Stimulated activated CD4-positive, alpha-beta T cell treated with anti-CD3 and anti-CD28 coated beads, Interleukin-15, amount 100 ng/mL, for 1 hour (primary cell): ENCODE measurements at regions not wholly inside any gene's neighbourhood (a gene's known extent, or its start where the extent isn't known, plus 50 kb on each side); places are given as distances from the start of the nearest gene placed in this dataset.
"Not testable (repeated sequence)": the region's sequence is repeated elsewhere in the genome, so short reads cannot be mapped to it uniquely, and the experiment has no call there.

Experiments used
- DNase-seq, 2 donors: peaks; one replicate each; pipeline ENCODE4 v3.0.0-alpha.2; 2020; ENCODE audit warnings: low read depth in 1 of 2, low spot score in 1 of 2

DNA sequence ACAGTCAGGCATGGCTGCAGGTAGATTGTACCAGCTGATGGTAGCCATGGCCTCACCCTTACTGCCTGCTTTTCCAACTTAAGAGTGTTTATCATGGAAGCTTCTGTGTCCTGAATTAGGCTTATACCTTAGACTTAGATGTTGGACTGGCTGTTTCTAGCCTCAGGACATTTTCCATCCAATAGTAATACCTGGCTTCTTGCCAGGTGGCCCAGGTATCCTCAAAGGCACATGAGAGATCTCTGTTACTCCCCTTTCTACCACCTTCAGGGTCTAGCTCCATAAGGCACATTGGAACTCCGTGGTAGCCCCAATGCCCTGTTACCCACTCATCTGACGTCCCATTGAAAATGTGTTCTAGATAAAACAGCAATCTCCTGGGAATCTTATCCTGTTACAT lies 407.5 kb downstream of the SPRY2 start:
- no peak for DNase-seq

DNA sequence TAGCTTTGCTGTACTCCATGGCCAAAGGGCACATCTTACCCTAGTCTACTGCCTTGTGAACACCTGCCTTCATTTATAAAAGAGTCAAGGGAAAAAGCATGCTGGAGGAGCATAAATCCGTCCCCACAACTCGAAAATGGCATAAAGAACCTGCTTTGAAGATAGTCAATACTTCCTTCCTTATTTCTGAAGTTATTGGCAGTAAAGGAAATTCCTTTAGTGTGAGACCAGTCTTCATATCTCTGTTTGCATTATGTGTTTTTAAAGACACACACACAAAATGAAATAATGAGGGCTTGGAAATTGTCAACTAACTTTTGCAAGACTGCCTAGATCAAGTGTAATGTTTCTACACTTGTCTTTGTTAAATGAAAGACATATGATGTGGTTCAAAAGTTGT lies 408.4 kb downstream of the SPRY2 start:
- no peak for DNase-seq

DNA sequence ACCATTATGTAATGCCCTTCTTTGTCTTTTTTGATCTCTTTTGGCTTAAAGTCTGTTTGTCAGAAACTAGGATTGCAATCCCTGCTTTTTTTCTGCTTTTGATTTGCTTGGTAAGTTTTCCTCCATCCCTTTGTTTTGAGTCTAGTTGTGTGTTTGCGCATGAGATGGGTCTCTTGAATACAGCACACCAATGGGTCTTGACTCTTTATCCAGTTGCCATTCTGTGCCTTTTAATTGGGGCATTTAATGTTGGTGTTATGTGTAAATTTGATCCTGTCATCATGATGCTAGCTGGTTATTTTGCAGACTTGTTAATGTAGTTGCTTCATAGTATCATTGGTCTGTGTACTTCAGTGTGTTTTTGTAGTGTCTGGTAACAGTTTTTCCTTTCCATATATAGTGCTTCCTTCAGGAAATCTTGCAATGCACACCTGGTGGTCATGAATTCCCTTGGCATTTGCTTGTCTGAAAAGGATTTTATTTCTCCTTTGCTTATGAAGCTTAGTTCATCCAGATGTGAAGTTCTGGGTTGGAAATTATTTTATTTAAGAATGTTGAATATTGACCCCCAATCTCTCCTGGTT lies 416.9 kb downstream of the SPRY2 start:
- not testable (repeated sequence) for DNase-seq

DNA sequence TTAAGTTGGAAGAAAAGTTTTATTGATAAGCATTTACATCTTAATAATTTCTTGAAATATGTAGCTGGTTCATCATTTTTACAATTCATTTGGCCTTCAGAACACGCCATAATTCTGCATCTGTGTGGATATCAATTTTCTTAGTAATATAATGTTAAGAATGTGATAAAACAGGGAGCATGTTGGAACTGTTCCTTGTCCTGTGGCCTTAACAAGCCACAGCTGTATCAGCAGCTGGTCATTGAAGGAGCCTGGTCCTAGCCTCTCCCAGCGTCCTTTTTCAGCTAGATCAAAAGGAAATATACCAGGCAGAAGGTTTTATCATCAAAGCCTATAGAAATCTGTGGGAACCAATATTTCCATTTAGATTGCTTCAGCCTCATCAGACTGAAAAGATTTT lies 421.8 kb downstream of the SPRY2 start:
- DNase-seq: no peak

DNA sequence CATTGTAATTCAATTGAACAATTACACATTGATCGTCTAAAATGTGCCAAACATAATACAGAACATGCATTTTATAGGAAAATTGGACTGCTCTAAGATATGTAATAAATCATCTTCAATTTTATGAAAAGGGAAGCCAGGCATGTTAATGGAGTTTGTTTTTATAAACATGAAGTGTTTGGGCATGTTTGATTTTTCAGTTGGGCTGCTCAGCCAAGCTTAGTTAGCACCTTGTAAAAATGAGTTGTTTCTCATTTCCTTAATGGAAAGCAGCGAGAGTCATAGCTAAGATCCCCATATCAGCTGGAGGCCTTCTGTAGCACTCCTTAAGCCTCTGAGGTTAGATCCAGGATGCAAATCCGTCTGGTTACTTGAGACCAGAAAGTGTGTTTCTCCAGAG lies 422.3 kb downstream of the SPRY2 start:
- no peak for DNase-seq

DNA sequence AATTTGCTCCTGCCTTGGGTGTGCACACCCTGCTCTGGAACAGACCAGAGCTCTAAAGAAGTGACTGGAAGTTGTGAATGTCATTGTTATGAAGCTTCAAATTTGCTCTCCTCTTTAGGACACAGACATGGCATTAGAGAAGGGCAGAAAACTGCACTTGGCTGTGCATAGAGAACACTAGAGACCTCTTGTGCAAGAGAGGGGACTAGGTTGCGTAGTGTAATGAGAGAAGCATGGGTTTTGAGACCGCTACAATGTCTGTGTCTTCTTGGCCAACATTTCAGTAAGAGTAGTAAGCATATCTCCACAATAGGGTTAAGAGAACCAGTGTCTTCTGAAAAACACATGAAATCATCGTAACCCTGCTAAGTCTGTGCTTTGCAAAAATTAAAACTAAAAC lies 423.3 kb downstream of the SPRY2 start:
- DNase-seq: no peak

DNA sequence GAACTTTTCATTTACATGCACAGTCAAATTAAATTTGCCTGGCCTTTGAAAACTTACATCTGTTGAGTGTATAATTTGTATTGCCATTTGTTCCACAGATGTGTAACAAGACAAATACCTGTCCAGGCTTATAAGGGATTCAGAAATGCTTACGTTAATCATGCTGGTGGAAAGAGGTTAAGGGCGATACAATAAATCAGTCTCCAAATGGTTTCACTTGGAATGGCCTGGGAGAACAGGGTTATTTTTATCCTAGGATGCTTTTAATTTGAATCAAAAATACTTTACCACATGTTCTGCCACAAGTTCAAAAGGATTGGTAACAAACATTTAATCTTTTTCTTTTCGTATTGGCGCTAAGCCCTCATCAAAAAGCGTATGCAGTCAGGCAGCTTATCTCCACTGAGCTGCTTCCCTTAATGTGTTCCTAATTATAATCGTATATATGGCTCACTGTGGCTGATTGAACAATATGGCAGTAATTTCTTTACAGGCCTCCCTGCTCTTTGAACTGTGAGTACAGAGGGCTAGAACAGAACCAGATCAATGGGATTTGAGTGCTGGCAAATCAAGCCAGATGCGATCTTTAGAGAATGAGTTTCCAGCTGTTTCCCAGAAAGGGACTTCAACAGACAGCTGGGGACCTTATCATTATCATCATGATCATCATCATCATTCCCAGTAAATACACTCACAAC lies 425.7 kb downstream of the SPRY2 start:
- no peak for DNase-seq

DNA sequence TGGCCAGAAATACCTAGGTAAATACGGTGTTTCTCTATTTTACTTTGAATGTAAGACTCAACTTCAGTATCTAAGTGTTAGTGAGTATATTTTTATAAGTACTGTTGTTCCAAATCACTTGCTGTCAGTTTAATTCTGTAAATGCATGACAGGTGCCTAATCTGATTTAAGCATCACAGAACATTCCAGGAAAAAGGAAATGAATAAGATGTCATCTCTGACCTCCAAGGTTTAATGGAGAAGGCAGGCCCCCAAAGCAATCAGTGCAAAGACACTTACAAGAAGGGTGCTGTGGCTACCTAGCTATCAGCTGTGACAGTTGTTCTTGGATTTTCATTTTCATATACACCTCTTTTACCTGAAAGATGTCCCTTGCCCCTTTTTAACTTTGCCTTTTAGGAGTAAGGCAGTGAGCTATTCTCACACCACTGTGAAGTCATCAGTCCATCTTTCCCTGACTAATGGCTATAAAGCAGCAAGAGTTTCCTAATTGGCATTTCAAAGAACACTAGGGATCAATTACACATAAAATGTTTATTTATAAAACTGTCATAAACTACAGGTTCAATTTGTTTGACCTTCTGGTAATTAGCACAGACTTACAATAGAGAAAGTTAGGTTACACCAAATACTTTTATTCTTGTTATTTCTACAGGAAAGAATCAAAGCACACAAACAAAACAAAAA lies 427.6 kb downstream of the SPRY2 start:
- DNase-seq: no peak

DNA sequence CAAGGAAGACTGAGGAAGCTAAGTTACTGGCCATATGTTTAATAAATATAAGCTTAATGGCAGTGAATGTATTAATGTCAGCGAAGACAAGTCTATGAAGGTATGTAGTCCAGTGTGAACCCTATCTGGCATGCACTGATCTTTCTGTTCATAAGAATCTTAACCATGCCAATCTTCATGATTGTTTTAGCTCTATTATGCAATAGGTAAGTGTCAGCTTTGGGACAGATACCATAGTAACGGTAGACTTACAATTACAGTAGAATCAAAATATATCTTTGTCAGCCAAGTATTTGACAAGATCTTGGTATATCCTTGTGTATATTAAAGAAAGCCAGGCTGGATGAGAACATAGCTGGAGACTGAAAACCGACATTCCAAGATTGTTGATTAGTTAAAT lies 428.5 kb downstream of the SPRY2 start:
- no peak for DNase-seq

DNA sequence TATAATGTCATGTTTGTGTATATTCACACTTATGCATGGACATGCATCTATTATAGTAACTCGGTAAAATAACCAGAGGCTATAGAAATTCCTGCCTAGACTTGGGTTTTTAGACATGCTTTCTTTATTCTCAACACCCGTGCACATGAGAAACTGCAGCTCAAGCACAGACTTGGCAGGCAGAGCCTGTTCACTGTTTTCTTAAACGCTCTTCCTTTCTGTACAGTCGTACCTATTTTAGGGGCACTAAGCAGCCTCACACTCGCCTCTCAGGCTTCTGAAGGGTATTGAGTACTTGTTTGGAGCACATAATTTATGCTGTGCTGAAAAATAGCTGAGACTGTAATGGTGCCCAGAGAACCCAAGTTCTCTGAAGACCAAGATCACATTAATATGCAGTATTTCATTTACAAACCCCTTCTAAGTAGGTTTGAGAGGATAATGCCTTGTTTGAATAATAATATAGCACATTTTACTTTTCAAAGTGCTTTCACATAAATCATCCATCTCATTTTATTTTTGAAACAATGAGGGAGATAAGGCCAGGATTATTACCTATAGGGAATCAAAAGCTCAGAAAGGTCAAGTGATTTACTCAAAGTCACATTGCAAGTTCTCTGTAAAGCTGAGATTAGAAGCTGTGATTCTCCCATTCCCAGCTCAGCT lies 429.9 kb downstream of the SPRY2 start:
- no peak for DNase-seq

DNA sequence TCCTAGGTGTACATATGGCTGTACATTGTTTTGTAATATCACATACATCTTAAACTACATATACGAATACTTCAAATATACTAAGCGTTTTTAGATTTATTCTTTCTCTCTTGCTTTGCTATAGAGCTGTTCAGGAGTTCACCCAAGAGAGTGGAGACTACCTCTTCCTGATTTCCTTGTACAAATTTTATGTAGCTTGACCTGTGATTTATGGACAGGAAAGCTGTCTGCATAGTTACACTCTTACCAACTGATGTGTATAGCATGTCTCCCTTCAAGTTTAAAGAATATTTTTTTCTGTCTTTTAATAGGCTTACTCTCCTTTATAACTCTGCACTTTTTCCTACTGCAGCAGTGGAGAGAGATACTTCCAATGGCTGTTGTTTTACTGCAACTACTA lies 428.7 kb downstream of the NDFIP2 start:
- DNase-seq: no peak

DNA sequence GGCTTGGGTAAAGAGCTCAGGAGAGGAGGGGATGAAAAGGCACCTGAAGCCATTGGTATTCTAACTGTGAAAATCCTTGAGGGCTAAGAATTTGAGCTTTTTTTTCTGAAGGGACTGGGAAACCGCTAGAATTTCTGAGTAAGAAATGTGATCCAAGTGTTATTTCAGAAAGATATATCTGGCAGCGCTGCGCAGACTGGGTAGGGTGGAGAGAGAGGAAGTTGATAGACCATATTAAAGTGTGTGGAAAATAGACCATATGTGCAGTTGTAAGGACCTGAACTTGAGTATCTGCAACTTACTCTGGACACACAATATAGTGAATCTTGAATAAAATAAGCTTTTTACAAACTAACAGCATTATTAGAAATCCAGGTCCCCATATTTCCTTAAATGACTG lies 427.4 kb downstream of the NDFIP2 start:
- no peak for DNase-seq

DNA sequence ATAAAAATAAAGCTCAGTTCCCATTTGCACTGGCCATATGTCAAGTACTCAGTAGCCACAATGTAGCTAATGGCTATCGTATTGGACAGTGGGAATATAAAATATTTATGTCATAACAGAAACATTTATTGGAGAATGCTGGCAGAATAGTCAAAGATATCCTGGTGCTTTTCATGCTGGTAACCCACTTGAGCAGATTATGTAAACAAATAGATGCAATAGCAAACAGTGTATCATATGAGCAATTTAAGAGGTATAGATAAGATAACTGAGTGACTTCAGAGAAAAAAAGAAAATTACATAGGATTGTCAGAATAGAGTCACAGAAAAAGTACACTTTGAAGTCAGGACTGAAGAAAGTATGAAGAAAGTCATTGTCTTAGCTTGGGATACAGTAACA lies 426.6 kb downstream of the NDFIP2 start:
- no peak for DNase-seq

DNA sequence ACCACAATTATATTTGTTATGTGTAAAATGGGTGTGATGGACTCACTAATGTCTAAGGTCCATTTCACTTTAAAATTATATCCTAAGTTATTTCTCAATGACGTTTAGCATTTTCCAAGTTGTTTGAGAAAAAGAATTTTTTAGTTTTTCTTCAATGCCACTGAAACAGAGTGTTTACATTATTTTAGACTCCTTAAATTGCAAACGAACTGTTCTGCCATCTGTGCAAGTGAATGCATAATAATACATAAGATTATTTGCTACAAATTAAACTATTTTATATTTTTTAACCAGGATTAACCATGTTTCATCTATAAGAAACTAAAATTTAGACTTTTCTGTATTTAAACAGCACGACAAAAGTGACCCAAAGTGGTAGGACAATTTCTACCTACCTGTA lies 425.4 kb downstream of the NDFIP2 start:
- DNase-seq: no peak

DNA sequence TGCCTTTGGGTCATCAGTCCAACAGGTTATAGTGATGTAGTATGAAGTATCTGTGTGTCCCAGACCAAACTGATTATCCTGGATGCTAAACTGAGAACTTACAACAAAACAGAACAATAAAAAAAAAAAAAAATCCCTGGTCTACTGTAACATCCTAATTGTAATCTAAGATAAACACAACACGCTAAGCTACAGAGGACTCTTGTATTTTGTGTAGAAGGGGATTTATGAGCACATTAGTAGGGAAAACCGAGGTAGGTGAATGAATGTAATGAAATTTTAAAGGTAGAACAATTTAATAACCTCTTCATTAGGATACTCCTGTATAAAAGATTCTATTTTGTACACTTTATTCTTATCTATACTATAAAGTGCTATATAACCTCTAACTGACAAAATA lies 424.1 kb downstream of the NDFIP2 start:
- DNase-seq: no peak

DNA sequence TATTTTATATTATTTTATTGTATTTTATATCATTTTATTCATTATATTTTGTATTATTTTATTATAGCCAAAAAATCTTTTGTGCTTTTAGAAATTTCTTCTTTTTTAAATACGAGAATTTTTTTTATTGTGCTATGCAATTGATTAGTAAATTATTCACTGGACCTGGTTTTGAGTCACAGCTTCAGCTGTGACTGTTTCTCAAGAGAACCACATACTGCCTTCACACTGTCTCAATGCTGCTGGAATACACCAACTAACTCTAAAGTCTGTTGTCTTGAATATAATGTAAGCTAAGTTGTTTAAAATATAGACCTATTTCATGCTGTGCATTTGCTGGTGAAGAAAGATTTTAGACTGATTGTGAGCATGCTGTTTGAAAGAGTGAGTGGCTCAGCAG lies 423.6 kb downstream of the NDFIP2 start:
- DNase-seq: no peak

DNA sequence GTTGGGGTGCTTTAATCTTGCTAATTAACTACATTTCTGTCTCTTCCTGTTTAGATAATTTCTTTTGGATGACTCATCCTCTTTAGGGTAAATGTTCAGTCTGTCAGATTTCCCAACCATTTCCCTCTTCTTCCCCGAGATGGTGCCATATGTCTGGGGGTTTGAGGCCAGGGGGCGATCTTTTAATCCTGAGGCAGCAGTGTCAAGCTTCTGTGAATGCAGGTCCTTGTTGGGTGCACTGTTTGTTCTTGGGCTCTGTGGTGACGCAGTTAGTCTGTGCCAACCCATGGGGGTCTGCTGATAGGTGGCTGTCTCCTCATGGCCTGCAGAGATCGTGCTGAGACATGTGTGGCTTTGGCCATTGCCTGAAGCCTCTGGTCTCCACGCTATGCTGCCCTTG lies 420.4 kb downstream of the NDFIP2 start:
- DNase-seq: no peak

DNA sequence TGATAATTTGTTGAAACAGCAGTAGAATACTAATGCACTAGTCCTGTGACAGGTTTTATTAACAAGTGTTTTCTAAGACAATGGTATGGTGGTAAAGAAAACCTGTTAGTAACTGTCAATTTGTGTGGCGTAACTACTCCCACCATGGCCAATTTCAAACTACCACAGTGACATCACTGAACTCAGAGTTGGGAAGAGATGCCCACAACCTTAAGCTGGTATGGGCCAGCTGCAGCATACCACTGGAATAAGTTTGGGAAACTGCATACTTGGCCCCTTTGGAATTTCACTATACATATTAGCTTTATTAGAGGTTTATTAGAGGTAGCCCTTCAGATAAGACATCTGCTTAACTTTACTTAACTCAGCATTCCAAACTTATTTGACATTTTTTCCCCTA lies 419.4 kb downstream of the NDFIP2 start:
- no peak for DNase-seq

DNA sequence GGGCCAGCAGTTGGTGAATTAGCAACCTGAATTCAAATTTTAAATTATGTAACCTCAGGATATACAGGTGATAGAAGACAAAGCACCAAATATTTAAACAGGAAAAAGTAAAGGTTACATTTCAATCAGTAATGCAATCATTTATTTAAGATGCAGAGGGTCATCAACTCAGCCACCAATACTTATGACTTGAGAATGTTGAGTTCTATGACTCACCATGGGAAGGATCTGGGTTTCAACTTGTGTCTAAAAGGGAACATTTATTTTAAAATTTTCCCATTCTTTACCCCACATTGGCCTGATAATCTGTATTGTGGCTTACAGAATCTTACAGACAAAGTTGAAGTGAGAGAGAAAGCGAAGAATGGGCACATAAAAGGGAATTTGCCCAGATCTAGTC lies 418.0 kb downstream of the NDFIP2 start:
- DNase-seq: no peak

DNA sequence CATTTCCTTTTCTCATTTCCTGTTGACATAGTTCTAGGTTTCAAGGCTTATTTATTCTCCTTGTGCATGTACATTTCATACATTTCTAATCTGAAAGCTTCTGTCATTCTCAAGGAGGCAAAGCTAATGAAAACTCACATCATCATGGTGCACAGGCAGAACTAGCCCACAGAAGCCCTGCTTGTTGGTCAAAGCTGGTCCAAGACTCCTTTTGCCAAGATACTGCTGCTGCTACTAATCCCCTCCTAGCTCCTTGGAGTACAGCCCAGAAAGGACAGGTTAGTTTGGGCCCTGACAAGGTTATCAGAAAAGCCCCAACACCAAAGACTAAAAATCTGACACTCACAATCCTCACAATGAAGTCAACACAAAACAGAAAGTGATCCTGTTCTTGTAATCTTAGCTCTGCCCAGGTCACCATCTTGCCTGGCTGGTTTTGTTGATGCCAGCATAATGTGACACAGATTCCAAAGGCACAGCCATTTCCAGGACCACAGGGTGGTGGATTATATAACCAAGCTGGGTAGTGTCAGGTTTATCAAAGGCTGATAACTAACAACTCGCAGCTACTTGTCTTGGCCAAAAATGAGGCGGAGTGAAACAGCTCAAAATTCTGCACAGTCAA lies 417.4 kb downstream of the NDFIP2 start:
- no peak for DNase-seq

DNA sequence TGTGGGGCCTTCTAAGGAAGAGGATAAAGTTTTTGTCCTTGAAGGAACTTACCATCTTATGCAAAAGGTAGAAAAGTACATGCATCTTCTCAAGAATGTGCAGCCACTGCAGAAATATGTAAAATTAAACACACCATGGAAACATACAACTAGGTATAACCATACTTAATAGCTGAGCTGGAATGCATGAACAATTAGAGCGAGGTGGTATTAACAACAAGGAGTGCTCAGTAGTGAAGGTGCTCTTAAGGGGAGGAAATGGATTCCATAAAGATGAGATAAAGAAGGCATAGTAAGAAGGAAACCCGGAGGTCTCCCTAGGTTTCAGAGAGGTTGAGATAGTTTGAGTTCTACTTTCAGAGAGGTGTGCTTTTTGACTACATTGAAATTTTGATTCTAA lies 415.9 kb downstream of the NDFIP2 start:
- DNase-seq: no peak

DNA sequence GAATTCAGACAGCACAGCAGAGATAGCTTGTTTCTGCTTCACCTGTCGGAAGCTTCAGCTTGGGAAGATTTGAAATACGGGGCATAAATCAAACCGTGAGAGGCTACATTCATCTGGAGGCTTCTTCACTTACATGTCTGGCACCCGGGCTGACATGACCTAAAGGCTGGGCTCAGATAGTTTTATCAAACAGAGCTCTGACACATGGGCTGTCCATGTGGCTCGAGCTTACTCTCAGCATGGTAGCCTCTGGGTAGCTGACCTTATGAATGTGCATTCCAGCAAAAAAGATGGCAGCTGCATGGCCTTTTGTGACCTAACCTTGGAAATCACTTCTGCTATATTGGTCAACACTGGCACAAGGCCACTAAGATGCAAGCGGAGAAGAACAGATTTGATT lies 414.5 kb downstream of the NDFIP2 start:
- DNase-seq: no peak
